GM12878 (cell line): ENCODE measurements at regions not wholly inside any gene's neighbourhood (a gene's known extent, or its start where the extent isn't known, plus 50 kb on each side); places are given as distances from the start of the nearest gene placed in this dataset.

ENCODE experiments used
- BMI1 ChIP-seq: fragments of 450-650 bp; IDR thresholded peaks from 2 replicates; pipeline ENCODE4 v1.6.1; 2016; ENCODE audit warnings: mild to moderate bottlenecking, moderate library complexity, borderline replicate concordance
- CBX3 ChIP-seq: fragments of 200-600 bp; sonication (generic); IDR thresholded peaks from 2 replicates; pipeline ENCODE4 v1.6.1; 2016; ENCODE audit warnings: low read depth, borderline replicate concordance
- ESRRA ChIP-seq: IDR thresholded peaks from 2 replicates; pipeline ENCODE4 v1.6.1; 2012; ENCODE audit warnings: mild to moderate bottlenecking, low read length, improper control_type of control experiment
- FOS ChIP-seq: IDR thresholded peaks from 3 replicates; pipeline ENCODE4 v1.6.1; 2011; ENCODE audit warnings: borderline replicate concordance; ENCODE audit not compliant: insufficient read length; ENCODE audit errors: extremely low read depth
- IKZF2 ChIP-seq, 2 experiments: fragments of 450-650 bp; IDR thresholded peaks; 2 replicates each; pipeline ENCODE4 v1.6.1; 2017; ENCODE audit warnings: mild to moderate bottlenecking in 2 of 2, moderate library complexity in 2 of 2
- JUNB ChIP-seq: IDR thresholded peaks from 2 replicates; pipeline ENCODE4 v1.6.1; 2016; ENCODE audit warnings: antibody characterized with exemption, mild to moderate bottlenecking
- JUND ChIP-seq: IDR thresholded peaks from 2 replicates; pipeline ENCODE4 v1.6.1; 2012; ENCODE audit warnings: low read depth, mild to moderate bottlenecking, low read length, improper control_type of control experiment, moderate library complexity
- MEF2A ChIP-seq: IDR thresholded peaks from 2 replicates; pipeline ENCODE4 v1.6.1; 2011; ENCODE audit warnings: low read depth, mild to moderate bottlenecking, low read length, moderate library complexity; ENCODE audit not compliant: insufficient read depth
- MEF2B ChIP-seq: fragments of 450-650 bp; IDR thresholded peaks from 2 replicates; pipeline ENCODE4 v1.6.1; 2018; ENCODE audit warnings: mild to moderate bottlenecking, moderate library complexity; ENCODE audit not compliant: partially characterized antibody, poor library complexity, severe bottlenecking
- MTA3 ChIP-seq: IDR thresholded peaks from 2 replicates; pipeline ENCODE4 v1.6.1; 2012; ENCODE audit warnings: low read length, inconsistent platforms, borderline replicate concordance
- NFIC ChIP-seq: IDR thresholded peaks from 2 replicates; pipeline ENCODE4 v1.6.1; 2012; ENCODE audit warnings: low read depth, mild to moderate bottlenecking, inconsistent platforms, low read length, moderate library complexity
- NR2F1 ChIP-seq: fragments of 450-650 bp; conservative IDR thresholded peaks from 2 replicates; pipeline ENCODE4 v1.6.1; 2017; ENCODE audit warnings: mild to moderate bottlenecking
- NRF1 ChIP-seq: conservative IDR thresholded peaks from 2 replicates; pipeline ENCODE4 v1.6.1; 2011; ENCODE audit warnings: mild to moderate bottlenecking, low read depth, low read length, improper control_type of control experiment
- PML ChIP-seq: IDR thresholded peaks from 2 replicates; pipeline ENCODE4 v1.6.1; 2012; ENCODE audit warnings: low read length, inconsistent platforms
- POU2F2 ChIP-seq: IDR thresholded peaks from 3 replicates; pipeline ENCODE4 v1.6.1; 2011; ENCODE audit warnings: low read depth, mild to moderate bottlenecking, low read length, borderline replicate concordance
- STAT3 ChIP-seq: IDR thresholded peaks from 2 replicates; pipeline ENCODE4 v1.6.1; 2011; ENCODE audit warnings: low read depth, low read length, improper control_type of control experiment
- ZNF217 ChIP-seq: fragments of 450-650 bp; IDR thresholded peaks from 2 replicates; pipeline ENCODE4 v1.6.1; 2017; ENCODE audit warnings: antibody characterized with exemption, mild to moderate bottlenecking
- ZNF274 ChIP-seq: IDR thresholded peaks from one replicate; pipeline ENCODE4 v1.8.0; 2011; ENCODE audit not compliant: insufficient read length, insufficient read depth
- TF ChIP-seq, protein P1 (sequence below): fragments of 450-650 bp; IDR thresholded peaks from 2 replicates; pipeline ENCODE4 v1.6.1; 2017; ENCODE audit warnings: mild to moderate bottlenecking
- TF ChIP-seq, protein P2 (sequence below): IDR thresholded peaks from 2 replicates; pipeline ENCODE4 v1.6.1; 2012; ENCODE audit warnings: low read depth, low read length, improper control_type of control experiment
- TF ChIP-seq, protein P3 (sequence below): fragments of 450-650 bp; IDR thresholded peaks from 2 replicates; pipeline ENCODE4 v1.6.1; 2016; ENCODE audit warnings: mild to moderate bottlenecking
- TF ChIP-seq, protein P4 (sequence below): fragments of 450-650 bp; IDR thresholded peaks from 2 replicates; pipeline ENCODE4 v1.6.1; 2018; ENCODE audit warnings: borderline replicate concordance, mild to moderate bottlenecking; ENCODE audit not compliant: partially characterized antibody
- TF ChIP-seq, protein P5 (sequence below): IDR thresholded peaks from 2 replicates; pipeline ENCODE4 v1.6.1; 2012; ENCODE audit warnings: low read depth, low read length, improper control_type of control experiment
- TF ChIP-seq, protein P6 (sequence below): IDR thresholded peaks from 2 replicates; pipeline ENCODE4 v1.6.1; 2011; ENCODE audit warnings: borderline replicate concordance, low read depth, mild to moderate bottlenecking, moderate library complexity, low read length; ENCODE audit not compliant: insufficient read depth, poor library complexity, severe bottlenecking

GRCh38 chr21:32929633-32930038 lies 96.1 kb upstream of the OLIG2 start (continued):
- TF ChIP-seq FOS (no peak), MEF2A (peak; percentile 94), POU2F2 (no peak), MTA3 (no peak), ESRRA (no peak), MEF2B (peak; percentile 94), CBX3 (no peak), IKZF2 (IDR thresholded peaks at IDR 0.05) (peak; percentile 63 to 69; a peak in 3 of 4 replicates), NRF1 (no peak), PML (peak; percentile 54; the same call in 1 of the 2 replicates), NR2F1 (0 out of 2 replicates have a peak, but pooled peaks have one; percentile 42), JUND (no peak), BMI1 (peak; percentile 48; the same call in 1 of the 2 replicates), JUNB (peak; percentile 91), STAT3 (no peak), NFIC (peak; percentile 84), ZNF274 (no peak), ZNF217 (peak; percentile 90)
- TF ChIP-seq, protein P1, sequence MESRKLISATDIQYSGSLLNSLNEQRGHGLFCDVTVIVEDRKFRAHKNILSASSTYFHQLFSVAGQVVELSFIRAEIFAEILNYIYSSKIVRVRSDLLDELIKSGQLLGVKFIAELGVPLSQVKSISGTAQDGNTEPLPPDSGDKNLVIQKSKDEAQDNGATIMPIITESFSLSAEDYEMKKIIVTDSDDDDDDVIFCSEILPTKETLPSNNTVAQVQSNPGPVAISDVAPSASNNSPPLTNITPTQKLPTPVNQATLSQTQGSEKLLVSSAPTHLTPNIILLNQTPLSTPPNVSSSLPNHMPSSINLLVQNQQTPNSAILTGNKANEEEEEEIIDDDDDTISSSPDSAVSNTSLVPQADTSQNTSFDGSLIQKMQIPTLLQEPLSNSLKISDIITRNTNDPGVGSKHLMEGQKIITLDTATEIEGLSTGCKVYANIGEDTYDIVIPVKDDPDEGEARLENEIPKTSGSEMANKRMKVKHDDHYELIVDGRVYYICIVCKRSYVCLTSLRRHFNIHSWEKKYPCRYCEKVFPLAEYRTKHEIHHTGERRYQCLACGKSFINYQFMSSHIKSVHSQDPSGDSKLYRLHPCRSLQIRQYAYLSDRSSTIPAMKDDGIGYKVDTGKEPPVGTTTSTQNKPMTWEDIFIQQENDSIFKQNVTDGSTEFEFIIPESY, result no peak
- TF ChIP-seq, protein P2, sequence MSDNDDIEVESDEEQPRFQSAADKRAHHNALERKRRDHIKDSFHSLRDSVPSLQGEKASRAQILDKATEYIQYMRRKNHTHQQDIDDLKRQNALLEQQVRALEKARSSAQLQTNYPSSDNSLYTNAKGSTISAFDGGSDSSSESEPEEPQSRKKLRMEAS, result no peak
- TF ChIP-seq, protein P3, sequence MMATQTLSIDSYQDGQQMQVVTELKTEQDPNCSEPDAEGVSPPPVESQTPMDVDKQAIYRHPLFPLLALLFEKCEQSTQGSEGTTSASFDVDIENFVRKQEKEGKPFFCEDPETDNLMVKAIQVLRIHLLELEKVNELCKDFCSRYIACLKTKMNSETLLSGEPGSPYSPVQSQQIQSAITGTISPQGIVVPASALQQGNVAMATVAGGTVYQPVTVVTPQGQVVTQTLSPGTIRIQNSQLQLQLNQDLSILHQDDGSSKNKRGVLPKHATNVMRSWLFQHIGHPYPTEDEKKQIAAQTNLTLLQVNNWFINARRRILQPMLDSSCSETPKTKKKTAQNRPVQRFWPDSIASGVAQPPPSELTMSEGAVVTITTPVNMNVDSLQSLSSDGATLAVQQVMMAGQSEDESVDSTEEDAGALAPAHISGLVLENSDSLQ, result peak; percentile 54; the same call in 1 of the 2 replicates
- TF ChIP-seq, protein P4, sequence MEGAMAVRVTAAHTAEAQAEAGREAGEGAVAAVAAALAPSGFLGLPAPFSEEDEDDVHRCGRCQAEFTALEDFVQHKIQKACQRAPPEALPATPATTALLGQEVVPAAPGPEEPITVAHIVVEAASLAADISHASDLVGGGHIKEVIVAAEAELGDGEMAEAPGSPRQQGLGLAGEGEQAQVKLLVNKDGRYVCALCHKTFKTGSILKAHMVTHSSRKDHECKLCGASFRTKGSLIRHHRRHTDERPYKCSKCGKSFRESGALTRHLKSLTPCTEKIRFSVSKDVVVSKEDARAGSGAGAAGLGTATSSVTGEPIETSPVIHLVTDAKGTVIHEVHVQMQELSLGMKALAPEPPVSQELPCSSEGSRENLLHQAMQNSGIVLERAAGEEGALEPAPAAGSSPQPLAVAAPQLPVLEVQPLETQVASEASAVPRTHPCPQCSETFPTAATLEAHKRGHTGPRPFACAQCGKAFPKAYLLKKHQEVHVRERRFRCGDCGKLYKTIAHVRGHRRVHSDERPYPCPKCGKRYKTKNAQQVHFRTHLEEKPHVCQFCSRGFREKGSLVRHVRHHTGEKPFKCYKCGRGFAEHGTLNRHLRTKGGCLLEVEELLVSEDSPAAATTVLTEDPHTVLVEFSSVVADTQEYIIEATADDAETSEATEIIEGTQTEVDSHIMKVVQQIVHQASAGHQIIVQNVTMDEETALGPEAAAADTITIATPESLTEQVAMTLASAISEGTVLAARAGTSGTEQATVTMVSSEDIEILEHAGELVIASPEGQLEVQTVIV, result no peak
- TF ChIP-seq, protein P5, sequence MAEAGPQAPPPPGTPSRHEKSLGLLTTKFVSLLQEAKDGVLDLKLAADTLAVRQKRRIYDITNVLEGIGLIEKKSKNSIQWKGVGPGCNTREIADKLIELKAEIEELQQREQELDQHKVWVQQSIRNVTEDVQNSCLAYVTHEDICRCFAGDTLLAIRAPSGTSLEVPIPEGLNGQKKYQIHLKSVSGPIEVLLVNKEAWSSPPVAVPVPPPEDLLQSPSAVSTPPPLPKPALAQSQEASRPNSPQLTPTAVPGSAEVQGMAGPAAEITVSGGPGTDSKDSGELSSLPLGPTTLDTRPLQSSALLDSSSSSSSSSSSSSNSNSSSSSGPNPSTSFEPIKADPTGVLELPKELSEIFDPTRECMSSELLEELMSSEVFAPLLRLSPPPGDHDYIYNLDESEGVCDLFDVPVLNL, result no peak
- TF ChIP-seq, protein P6, sequence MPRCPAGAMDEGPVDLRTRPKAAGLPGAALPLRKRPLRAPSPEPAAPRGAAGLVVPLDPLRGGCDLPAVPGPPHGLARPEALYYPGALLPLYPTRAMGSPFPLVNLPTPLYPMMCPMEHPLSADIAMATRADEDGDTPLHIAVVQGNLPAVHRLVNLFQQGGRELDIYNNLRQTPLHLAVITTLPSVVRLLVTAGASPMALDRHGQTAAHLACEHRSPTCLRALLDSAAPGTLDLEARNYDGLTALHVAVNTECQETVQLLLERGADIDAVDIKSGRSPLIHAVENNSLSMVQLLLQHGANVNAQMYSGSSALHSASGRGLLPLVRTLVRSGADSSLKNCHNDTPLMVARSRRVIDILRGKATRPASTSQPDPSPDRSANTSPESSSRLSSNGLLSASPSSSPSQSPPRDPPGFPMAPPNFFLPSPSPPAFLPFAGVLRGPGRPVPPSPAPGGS, result no peak
